PFSK-1 (cell line): ENCODE measurements at regions not wholly inside any gene's neighbourhood (a gene's known extent, or its start where the extent isn't known, plus 50 kb on each side); places are given as distances from the start of the nearest gene placed in this dataset.

Experiments used
- SIN3A ChIP-seq: IDR thresholded peaks from 2 replicates; pipeline ENCODE4 v1.6.1; 2012; ENCODE audit warnings: mild to moderate bottlenecking, low read length, moderate library complexity, borderline replicate concordance; ENCODE audit not compliant: insufficient read depth
- TF ChIP-seq, protein P1 (sequence below), 2 experiments: IDR thresholded peaks; 2 replicates each; pipeline versions ENCODE4 v1.6.1 to v1.8.0; 2011 to 2012; ENCODE audit warnings: low read depth in 2 of 2, low read length in 2 of 2, control low read depth in 1 of 2, inconsistent platforms in 1 of 2, mild to moderate bottlenecking in 1 of 2, moderate library complexity in 1 of 2; ENCODE audit not compliant: insufficient read depth in 1 of 2

DNA sequence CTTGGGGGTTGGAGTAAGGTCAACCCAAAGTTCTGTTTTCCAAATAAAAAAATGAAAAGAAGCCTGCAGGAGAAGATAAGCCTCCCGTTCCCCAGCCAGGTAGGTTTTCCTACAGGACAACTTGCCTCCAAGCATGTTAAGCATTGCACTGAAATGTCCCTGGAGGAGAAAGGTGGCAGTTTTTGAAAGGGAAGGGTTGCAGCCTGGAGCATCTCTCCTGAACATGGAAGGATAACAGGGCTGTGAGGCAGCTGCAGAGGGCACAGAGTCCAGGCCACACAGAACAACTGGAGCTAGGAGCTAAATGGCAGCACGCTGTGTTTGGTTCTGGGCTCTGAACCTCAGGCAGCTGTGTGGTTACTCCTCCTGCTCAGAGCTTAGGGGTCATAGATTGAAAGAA lies 452.9 kb downstream of the TCERG1L start:
- TF ChIP-seq SIN3A, result no peak
- TF ChIP-seq, protein P1, sequence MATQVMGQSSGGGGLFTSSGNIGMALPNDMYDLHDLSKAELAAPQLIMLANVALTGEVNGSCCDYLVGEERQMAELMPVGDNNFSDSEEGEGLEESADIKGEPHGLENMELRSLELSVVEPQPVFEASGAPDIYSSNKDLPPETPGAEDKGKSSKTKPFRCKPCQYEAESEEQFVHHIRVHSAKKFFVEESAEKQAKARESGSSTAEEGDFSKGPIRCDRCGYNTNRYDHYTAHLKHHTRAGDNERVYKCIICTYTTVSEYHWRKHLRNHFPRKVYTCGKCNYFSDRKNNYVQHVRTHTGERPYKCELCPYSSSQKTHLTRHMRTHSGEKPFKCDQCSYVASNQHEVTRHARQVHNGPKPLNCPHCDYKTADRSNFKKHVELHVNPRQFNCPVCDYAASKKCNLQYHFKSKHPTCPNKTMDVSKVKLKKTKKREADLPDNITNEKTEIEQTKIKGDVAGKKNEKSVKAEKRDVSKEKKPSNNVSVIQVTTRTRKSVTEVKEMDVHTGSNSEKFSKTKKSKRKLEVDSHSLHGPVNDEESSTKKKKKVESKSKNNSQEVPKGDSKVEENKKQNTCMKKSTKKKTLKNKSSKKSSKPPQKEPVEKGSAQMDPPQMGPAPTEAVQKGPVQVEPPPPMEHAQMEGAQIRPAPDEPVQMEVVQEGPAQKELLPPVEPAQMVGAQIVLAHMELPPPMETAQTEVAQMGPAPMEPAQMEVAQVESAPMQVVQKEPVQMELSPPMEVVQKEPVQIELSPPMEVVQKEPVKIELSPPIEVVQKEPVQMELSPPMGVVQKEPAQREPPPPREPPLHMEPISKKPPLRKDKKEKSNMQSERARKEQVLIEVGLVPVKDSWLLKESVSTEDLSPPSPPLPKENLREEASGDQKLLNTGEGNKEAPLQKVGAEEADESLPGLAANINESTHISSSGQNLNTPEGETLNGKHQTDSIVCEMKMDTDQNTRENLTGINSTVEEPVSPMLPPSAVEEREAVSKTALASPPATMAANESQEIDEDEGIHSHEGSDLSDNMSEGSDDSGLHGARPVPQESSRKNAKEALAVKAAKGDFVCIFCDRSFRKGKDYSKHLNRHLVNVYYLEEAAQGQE (IDR thresholded peaks at IDR 0.05; ENCODE audit: insufficient read depth in 1 of 2, low read depth in 2 of 2, low read length in 2 of 2), result no peak
